Thyroid gland (tissue), 4 donors: ENCODE measurements at regions not wholly inside any gene's neighbourhood (a gene's known extent, or its start where the extent isn't known, plus 50 kb on each side); places are given as distances from the start of the nearest gene placed in this dataset.

Experiments
- CTCF ChIP-seq, 6 experiments: fragments of 200-600 bp in 3 of 6; fragments of 450-650 bp in 3 of 6; sonication (generic) in 3 of 6; IDR thresholded peaks; one replicate each; pipeline ENCODE4 v1.5.1; 2016 to 2019; ENCODE audit warnings: antibody characterized with exemption in 6 of 6, mild to moderate bottlenecking in 2 of 6, inconsistent platforms in 1 of 6, moderate library complexity in 1 of 6
- POLR2A ChIP-seq, 2 donors: fragments of 450-650 bp; IDR thresholded peaks; one replicate each; pipeline ENCODE4 v1.6.1; 2017; ENCODE audit warnings: antibody characterized with exemption in 2 of 2, mild to moderate bottlenecking in 2 of 2, moderate library complexity in 1 of 2

GRCh38 chr11:112616327-112617097, 344.7 kb upstream of the NCAM1 start:
- no peak for TF ChIP-seq CTCF (IDR thresholded peaks at IDR 0.05)
- TF ChIP-seq POLR2A (IDR thresholded peaks at IDR 0.05), result no peak
